Kidney (tissue), 13 donors: ENCODE measurements at regions not wholly inside any gene's neighbourhood (a gene's known extent, or its start where the extent isn't known, plus 50 kb on each side); places are given as distances from the start of the nearest gene placed in this dataset.

Source experiments
- DNase-seq, 5 donors: peaks; one replicate each; pipeline ENCODE4 v3.0.0-alpha.2; 2013 to 2020
- FAIRE-seq: peaks from 2 replicates; lab custom pipeline; 2012; peaks lifted over from hg19 to GRCh38; lab: Jason Lieb, UNC
- H3K27ac ChIP-seq, 2 donors: one replicate each; pipeline ENCODE4 v1.7.0; 2013; ENCODE audit warnings: low read depth in 2 of 2, low read length in 2 of 2, inconsistent platforms in 1 of 2
- H3K27me3 ChIP-seq: one replicate; pipeline ENCODE4 v1.7.1; 2013; ENCODE audit warnings: low read length, inconsistent platforms; ENCODE audit not compliant: control insufficient read depth, insufficient read depth
- H3K36me3 ChIP-seq, 3 donors: one replicate each; pipeline versions ENCODE4 v1.7.0 to v1.7.1; 2013; ENCODE audit warnings: low read length in 3 of 3, control low read depth in 1 of 3, inconsistent platforms in 1 of 3; ENCODE audit not compliant: insufficient read depth in 3 of 3, control insufficient read depth in 2 of 3
- H3K4me1 ChIP-seq, 3 donors: one replicate each; pipeline versions ENCODE4 v1.7.0 to v1.7.1; 2013; ENCODE audit warnings: low read length in 3 of 3, inconsistent platforms in 1 of 3, low read depth in 1 of 3; ENCODE audit not compliant: control insufficient read depth in 2 of 3, insufficient read depth in 2 of 3
- H3K4me3 ChIP-seq, 3 donors: one replicate each; pipeline versions ENCODE4 v1.7.0 to v1.8.1; 2013; ENCODE audit warnings: low read length in 3 of 3, control low read depth in 1 of 3, inconsistent platforms in 1 of 3
- H3K9ac ChIP-seq, 3 donors: one replicate each; pipeline versions ENCODE4 v1.7.0 to v1.7.1; 2013; ENCODE audit warnings: low read length in 3 of 3, control low read depth in 1 of 3, inconsistent platforms in 1 of 3
- H3K9me3 ChIP-seq, 3 donors: one replicate each; pipeline versions ENCODE4 v1.7.0 to v1.7.1; 2013; ENCODE audit warnings: low read length in 3 of 3, control low read depth in 1 of 3, inconsistent platforms in 1 of 3; ENCODE audit not compliant: control insufficient read depth in 2 of 3, insufficient read depth in 1 of 3
- CTCF ChIP-seq: IDR thresholded peaks from 3 replicates; pipeline ENCODE4 v1.5.1; 2012; ENCODE audit warnings: mild to moderate bottlenecking, moderate library complexity, borderline replicate concordance; ENCODE audit not compliant: insufficient read depth; ENCODE audit errors: extremely low read depth
- intact Hi-C: fragments of 100-400 bp; cut with DNase I; formaldehyde crosslinking; loops from one replicate; pipeline ENCODE4 v1.11.1; 2022
- donor health status: control.
- donor health status: control.
- donor health status: control.
- donor health status: control.
- donor health status: control.
- donor health status: DM: yes; HTN: yes; CAD: no.
- donor health status: Normal renal cell carcinoma (clear cell type).

- Histone ChIP-seq H3K4me1 (no peaks in the 10 kb centered on the region), H3K36me3 (no peaks in the 10 kb centered on the region), H3K4me3 (no peak overlapping the region), H3K27me3 (no peaks in the 10 kb centered on the region), H3K9ac (no peak overlapping the region), H3K9me3 (no peaks in the 10 kb centered on the region), H3K27ac (no peak overlapping the region)
- FAIRE-seq: no peak
- intact Hi-C loops: no loop called here
- no peak for DNase-seq
- TF ChIP-seq CTCF: no peak
These were observed 636.1 kb downstream of the PSAT1 start for GRCh38 chr9:78932849-78933627.

- no peak for TF ChIP-seq CTCF
- no peak for FAIRE-seq
These were observed 636.9 kb upstream of the TLE4 start for GRCh38 chr9:78934880-78935279.

GRCh38 chr9:78938821-78939220 is 632.9 kb upstream of the TLE4 start:
- no peak for TF ChIP-seq CTCF
- H3K27ac ChIP-seq: no peak overlapping the region
- intact Hi-C loops: no loop called here
- H3K4me3 ChIP-seq: no peak overlapping the region
- no peaks in the 10 kb centered on the region for H3K36me3 ChIP-seq
- H3K27me3 ChIP-seq: no peaks in the 10 kb centered on the region
- H3K9ac ChIP-seq: no peak overlapping the region
- DNase-seq (no peak), FAIRE-seq (no peak)
- H3K9me3 ChIP-seq: no peaks in the 10 kb centered on the region
- no peaks in the 10 kb centered on the region for H3K4me1 ChIP-seq

More at GRCh38 chr9:78934880-78935279, 636.9 kb upstream of the TLE4 start:
- H3K4me3 ChIP-seq: no peak overlapping the region
- H3K9me3 ChIP-seq: no peaks in the 10 kb centered on the region
- intact Hi-C loops: no loop called here
- H3K9ac ChIP-seq: no peak overlapping the region
- H3K27ac ChIP-seq: no peak overlapping the region
- H3K27me3 ChIP-seq: no peaks in the 10 kb centered on the region
- DNase-seq: no peak
- no peaks in the 10 kb centered on the region for H3K4me1 ChIP-seq
- no peaks in the 10 kb centered on the region for H3K36me3 ChIP-seq
